ENCODE measurements at regions not wholly inside any gene's neighbourhood (a gene's known extent, or its start where the extent isn't known, plus 50 kb on each side); places are given as distances from the start of the nearest gene placed in this dataset.

- DNase-seq (ENCODE audit: low read depth) = no peak
- in situ Hi-C loops (cut with HindIII; ENCODE audit: low pct_unique_long_range_greater_than_20kb, low sequenced_read_pairs) = no loop called here
These were observed 644.1 kb upstream of the KLF4 start for GRCh38 chr9:108133680-108134079.

- in situ Hi-C loops (cut with HindIII; ENCODE audit: low pct_unique_long_range_greater_than_20kb, low sequenced_read_pairs) = no loop called here
- no peak for DNase-seq (ENCODE audit: low read depth)
These were observed 643.5 kb upstream of the KLF4 start for GRCh38 chr9:108133101-108133500.

- in situ Hi-C loops (cut with HindIII; ENCODE audit: low pct_unique_long_range_greater_than_20kb, low sequenced_read_pairs) = no loop called here
- no peak for DNase-seq (ENCODE audit: low read depth)
These were observed 641.3 kb upstream of the KLF4 start for GRCh38 chr9:108130905-108131304.

- DNase-seq (ENCODE audit: low read depth) = no peak
- in situ Hi-C loops (cut with HindIII; ENCODE audit: low pct_unique_long_range_greater_than_20kb, low sequenced_read_pairs) = no loop called here
These were observed 636.1 kb upstream of the KLF4 start for GRCh38 chr9:108125625-108126024.

- in situ Hi-C loops (cut with HindIII; ENCODE audit: low pct_unique_long_range_greater_than_20kb, low sequenced_read_pairs) = no loop called here
These were observed 630.1 kb upstream of the KLF4 start for GRCh38 chr9:108119530-108120113.

GRCh38 chr9:108117795-108118194 is 628.2 kb upstream of the KLF4 start:
- no peak for DNase-seq (ENCODE audit: low read depth)
- in situ Hi-C loops (cut with HindIII; ENCODE audit: low pct_unique_long_range_greater_than_20kb, low sequenced_read_pairs) = no loop called here

More at GRCh38 chr9:108119530-108120113, 630.1 kb upstream of the KLF4 start:
- no peak for DNase-seq (ENCODE audit: low read depth)

GRCh38 chr9:108117306-108117705 is 627.7 kb upstream of the KLF4 start:
- no peak for DNase-seq (ENCODE audit: low read depth)
- in situ Hi-C loops (cut with HindIII; ENCODE audit: low pct_unique_long_range_greater_than_20kb, low sequenced_read_pairs) = no loop called here

- DNase-seq (ENCODE audit: low read depth) = no peak
- in situ Hi-C loops (cut with HindIII; ENCODE audit: low pct_unique_long_range_greater_than_20kb, low sequenced_read_pairs) = no loop called here
These were observed 624.0 kb upstream of the KLF4 start for GRCh38 chr9:108113596-108113995.

- in situ Hi-C loops (cut with HindIII; ENCODE audit: low pct_unique_long_range_greater_than_20kb, low sequenced_read_pairs) = no loop called here
- DNase-seq (ENCODE audit: low read depth) = no peak
These were observed 620.5 kb upstream of the KLF4 start for GRCh38 chr9:108109927-108110690.

GRCh38 chr9:108108852-108109448 is 619.4 kb upstream of the KLF4 start:
- DNase-seq (ENCODE audit: low read depth) = no peak
- in situ Hi-C loops (cut with HindIII; ENCODE audit: low pct_unique_long_range_greater_than_20kb, low sequenced_read_pairs) = no loop called here

GRCh38 chr9:108108280-108108851 is 618.8 kb upstream of the KLF4 start:
- no peak for DNase-seq (ENCODE audit: low read depth)
- in situ Hi-C loops (cut with HindIII; ENCODE audit: low pct_unique_long_range_greater_than_20kb, low sequenced_read_pairs) = no loop called here

GRCh38 chr9:108105885-108106284 is 616.3 kb upstream of the KLF4 start:
- in situ Hi-C loops (cut with HindIII; ENCODE audit: low pct_unique_long_range_greater_than_20kb, low sequenced_read_pairs) = no loop called here

GRCh38 chr9:108104991-108105390 is 615.4 kb upstream of the KLF4 start:
- in situ Hi-C loops (cut with HindIII; ENCODE audit: low pct_unique_long_range_greater_than_20kb, low sequenced_read_pairs) = no loop called here

More at GRCh38 chr9:108105885-108106284, 616.3 kb upstream of the KLF4 start:
- DNase-seq (ENCODE audit: low read depth) = no peak

GRCh38 chr9:108103046-108103693 is 613.6 kb upstream of the KLF4 start:
- DNase-seq (ENCODE audit: low read depth) = no peak
- in situ Hi-C loops (cut with HindIII; ENCODE audit: low pct_unique_long_range_greater_than_20kb, low sequenced_read_pairs) = no loop called here

More at GRCh38 chr9:108104991-108105390, 615.4 kb upstream of the KLF4 start:
- DNase-seq (ENCODE audit: low read depth) = no peak

GRCh38 chr9:108101410-108101809 is 611.8 kb upstream of the KLF4 start:
- in situ Hi-C loops (cut with HindIII; ENCODE audit: low pct_unique_long_range_greater_than_20kb, low sequenced_read_pairs) = no loop called here
- no peak for DNase-seq (ENCODE audit: low read depth)

GRCh38 chr9:108100571-108100970 is 611.0 kb upstream of the KLF4 start:
- in situ Hi-C loops (cut with HindIII; ENCODE audit: low pct_unique_long_range_greater_than_20kb, low sequenced_read_pairs) = no loop called here
- no peak for DNase-seq (ENCODE audit: low read depth)

GRCh38 chr9:108099854-108100253 is 610.3 kb upstream of the KLF4 start:
- in situ Hi-C loops (cut with HindIII; ENCODE audit: low pct_unique_long_range_greater_than_20kb, low sequenced_read_pairs) = no loop called here
- DNase-seq (ENCODE audit: low read depth) = no peak

- in situ Hi-C loops (cut with HindIII; ENCODE audit: low pct_unique_long_range_greater_than_20kb, low sequenced_read_pairs) = no loop called here
- DNase-seq (ENCODE audit: low read depth) = no peak
These were observed 605.9 kb upstream of the KLF4 start for GRCh38 chr9:108095496-108095895.

- in situ Hi-C loops (cut with HindIII; ENCODE audit: low pct_unique_long_range_greater_than_20kb, low sequenced_read_pairs) = no loop called here
- DNase-seq (ENCODE audit: low read depth) = no peak
These were observed 605.1 kb upstream of the KLF4 start for GRCh38 chr9:108094676-108094993.

Data from Caki2 (cell line).